ENCODE measurements at regions not wholly inside any gene's neighbourhood (a gene's known extent, or its start where the extent isn't known, plus 50 kb on each side); places are given as distances from the start of the nearest gene placed in this dataset.

- 87% methylated on average over 3 of the region's 4 CpGs for WGBS (ENCODE audit: insufficient coverage)
- intact Hi-C loops (cut with micrococcal nuclease), result no loop called here
Measured at GRCh38 chr4:187103351-187103750, 379.7 kb upstream of the FAT1 start.

GRCh38 chr4:187108845-187109244, 385.2 kb upstream of the FAT1 start:
- H3K9me3 Mint-ChIP-seq, result peaks cover 0 to 12% (median 2%) of the 10 kb centered on the region in 7 donors
- no peak for TF ChIP-seq CTCF (IDR thresholded peaks at IDR 0.05)
- DNase-seq, result no peak
- Histone ChIP-seq H2AFZ (ENCODE audit: insufficient read depth, low read depth, low read length, poor library complexity, severe bottlenecking) (no peak overlapping the region), H3K9me3 (replicated peaks in 1 of 2; ENCODE audit: control insufficient read depth in 1 of 2, insufficient read depth in 1 of 2, low read length in 2 of 2) (peaks cover 9 to 13% of the 10 kb centered on the region in 2 donors), H3K27ac (ENCODE audit: low read depth in 1 of 2, low read length in 2 of 2) (no peak overlapping the region), H3K4me1 (ENCODE audit: control insufficient read depth in 1 of 2, insufficient read depth in 2 of 2, low read length in 2 of 2) (no peaks in the 10 kb centered on the region), H3K36me3 (replicated peaks in 1 of 2; ENCODE audit: control insufficient read depth in 1 of 2, insufficient read depth in 2 of 2, low read length in 2 of 2) (no peaks in the 10 kb centered on the region), H3K4me2 (replicated peaks; ENCODE audit: extremely low read depth, low read length, poor library complexity, severe bottlenecking) (no peak overlapping the region), H3K9ac (ENCODE audit: insufficient read depth, low read length, poor library complexity, severe bottlenecking) (no peak overlapping the region), H3K79me2 (ENCODE audit: insufficient read depth, low read length) (no peaks in the 10 kb centered on the region), H4K20me1 (ENCODE audit: insufficient read depth, low read length) (no peaks in the 10 kb centered on the region), H3K27me3 (ENCODE audit: control insufficient read depth in 2 of 2, insufficient read depth in 2 of 2, low read length in 2 of 2) (no peaks in the 10 kb centered on the region), H3K4me3 (replicated peaks in 1 of 3; ENCODE audit: low read depth in 2 of 3, low read length in 3 of 3) (no peak overlapping the region)
- no peaks in the 10 kb centered on the region for H3K4me1 Mint-ChIP-seq
- no CpG with 5 or more reads among the region's 3 CpGs for WGBS (ENCODE audit: insufficient coverage)
- H3K27me3 Mint-ChIP-seq (ENCODE audit: low read depth in 3 of 3), result peaks cover 0 to 2% (median 0%) of the 10 kb centered on the region in 3 donors
- no peaks in the 10 kb centered on the region for H3K36me3 Mint-ChIP-seq
- no peak overlapping the region for H3K4me3 Mint-ChIP-seq
- H3K27ac Mint-ChIP-seq, result no peak overlapping the region
- intact Hi-C loops (cut with micrococcal nuclease), result no loop called here

More at GRCh38 chr4:187103351-187103750, 379.7 kb upstream of the FAT1 start:
- Mint-ChIP-seq H3K9me3 (peaks cover 2 to 16% (median 4%) of the 10 kb centered on the region in 7 donors), H3K27ac (no peak overlapping the region), H3K4me1 (no peaks in the 10 kb centered on the region), H3K36me3 (no peaks in the 10 kb centered on the region), H3K4me3 (no peak overlapping the region), H3K27me3 (ENCODE audit: low read depth in 3 of 3) (no peaks in the 10 kb centered on the region)
- no peak overlapping the region for H3K9ac ChIP-seq (ENCODE audit: insufficient read depth, low read length, poor library complexity, severe bottlenecking)
- H3K79me2 ChIP-seq (ENCODE audit: insufficient read depth, low read length), result no peaks in the 10 kb centered on the region
- H3K27ac ChIP-seq (ENCODE audit: low read depth in 1 of 2, low read length in 2 of 2), result no peak overlapping the region
- no peaks in the 10 kb centered on the region for H3K27me3 ChIP-seq (ENCODE audit: control insufficient read depth in 2 of 2, insufficient read depth in 2 of 2, low read length in 2 of 2)
- H4K20me1 ChIP-seq (ENCODE audit: insufficient read depth, low read length), result no peaks in the 10 kb centered on the region
- peaks cover 3 to 11% of the 10 kb centered on the region in 2 donors for H3K9me3 ChIP-seq (replicated peaks in 1 of 2; ENCODE audit: control insufficient read depth in 1 of 2, insufficient read depth in 1 of 2, low read length in 2 of 2)
- no peaks in the 10 kb centered on the region for H3K4me1 ChIP-seq (ENCODE audit: control insufficient read depth in 1 of 2, insufficient read depth in 2 of 2, low read length in 2 of 2)
- no peaks in the 10 kb centered on the region for H3K36me3 ChIP-seq (replicated peaks in 1 of 2; ENCODE audit: control insufficient read depth in 1 of 2, insufficient read depth in 2 of 2, low read length in 2 of 2)
- no peak for TF ChIP-seq CTCF (IDR thresholded peaks at IDR 0.05)
- H2AFZ ChIP-seq (ENCODE audit: insufficient read depth, low read depth, low read length, poor library complexity, severe bottlenecking), result no peak overlapping the region
- DNase-seq, result no peak
- no peak overlapping the region for H3K4me2 ChIP-seq (replicated peaks; ENCODE audit: extremely low read depth, low read length, poor library complexity, severe bottlenecking)
- no peak overlapping the region for H3K4me3 ChIP-seq (replicated peaks in 1 of 3; ENCODE audit: low read depth in 2 of 3, low read length in 3 of 3)
